Right lobe of liver (tissue), 6 donors: ENCODE measurements at regions not wholly inside any gene's neighbourhood (a gene's known extent, or its start where the extent isn't known, plus 50 kb on each side); places are given as distances from the start of the nearest gene placed in this dataset.

Experiments used
- ATAC-seq, 4 donors: fragments of 200-7000 bp; cut with Tn5 transposase; one replicate each; pipeline ENCODE4 v1.9.1; 2020; ENCODE audit warnings: mild to moderate bottlenecking in 4 of 4, moderate library complexity in 4 of 4
- DNase-seq, 3 donors: peaks; one replicate each; pipeline ENCODE4 v3.0.0-alpha.2; 2020
- H3K27ac ChIP-seq, 3 donors: fragments of 200-600 bp; one replicate each; pipeline ENCODE4 v1.8.0; 2022
- H3K27me3 ChIP-seq, 2 donors: fragments of 200-600 bp; one replicate each; pipeline ENCODE4 v1.8.0; 2022
- H3K36me3 ChIP-seq, 4 donors: fragments of 200-600 bp; sonication (generic) in 1 of 4; one replicate each; pipeline versions ENCODE4 v1.5.1 to v1.8.0; 2017 to 2022; ENCODE audit warnings: control low read depth in 1 of 4
- H3K4me1 ChIP-seq, 4 donors: fragments of 200-600 bp; sonication (generic) in 1 of 4; one replicate each; pipeline versions ENCODE4 v1.5.1 to v1.8.0; 2017 to 2022; ENCODE audit warnings: control low read depth in 1 of 4
- H3K4me3 ChIP-seq, 3 donors: fragments of 200-600 bp; one replicate each; pipeline ENCODE4 v1.8.0; 2022
- H3K9me3 ChIP-seq, 4 donors: fragments of 200-600 bp; sonication (generic) in 1 of 4; one replicate each; pipeline versions ENCODE4 v1.5.1 to v1.8.0; 2017 to 2022; ENCODE audit warnings: control low read depth in 1 of 4
- POLR2A ChIP-seq: fragments of 450-650 bp; IDR thresholded peaks from one replicate; pipeline ENCODE4 v1.6.1; 2017; ENCODE audit warnings: antibody characterized with exemption, mild to moderate bottlenecking
- WGBS: methylation state at CpG from one replicate; pipeline ENCODE4 v1.1.6; 2018; ENCODE audit warnings: low coverage, low lambda C conversion rate; ENCODE audit not compliant: insufficient coverage; ENCODE audit errors: missing lambda C conversion rate; 5-methylcytosine and 5-hydroxymethylcytosine counted together
- intact Hi-C, 2 donors: fragments of 100-400 bp; cut with DNase I; formaldehyde crosslinking; loops; one replicate each; pipeline versions ENCODE4 v1.11.2 to v1.14.1; 2022
- TF ChIP-seq, protein P1 (sequence below), 4 donors: fragments of 200-600 bp in 3 of 4; fragments of 450-650 bp in 1 of 4; IDR thresholded peaks; one replicate each; pipeline versions ENCODE4 v1.5.1 to v1.8.0; 2016 to 2022; ENCODE audit warnings: antibody characterized with exemption in 4 of 4, mild to moderate bottlenecking in 2 of 4
- donor health status: DM: no; HTN: yes; CAD: no.
- donor health status: DM: no; HTN: no; CAD: no.
- donor health status: DM: no; HTN: no; CAD: no.
- donor health status: DM: no; HTN: yes; CAD: no.
- donor health status: DM: no; HTN: yes; CAD: no.

DNA sequence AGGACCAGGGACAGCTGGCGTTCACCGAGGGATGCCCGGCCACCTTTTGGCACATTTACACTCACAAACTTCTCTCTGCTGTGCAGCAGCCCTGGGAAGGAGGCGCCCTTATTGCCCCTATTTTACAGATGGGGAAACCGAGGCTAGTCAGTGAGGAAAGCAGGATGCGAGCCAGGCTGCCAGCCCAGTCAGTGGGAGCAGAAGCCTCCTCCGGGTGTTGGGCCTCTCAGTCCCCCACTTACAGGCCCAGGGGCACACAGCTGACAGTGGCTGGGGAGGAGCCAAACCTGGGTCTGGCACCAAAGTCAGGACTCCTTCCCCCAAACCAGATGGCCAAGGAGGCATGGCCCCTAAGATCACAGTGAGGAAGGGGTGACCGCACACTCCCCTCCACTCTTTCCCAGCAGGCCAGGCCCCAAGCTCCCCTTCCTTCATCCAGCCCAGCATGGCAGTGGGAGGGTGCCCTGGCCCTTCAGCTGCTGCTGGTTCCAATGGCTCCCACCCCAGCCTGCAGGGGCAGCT, 121.4 kb upstream of the ANO1 start:
- H3K36me3 ChIP-seq, result no peaks in the 10 kb centered on the region
- DNase-seq, result peak in 1 of 3 donors; percentile 23
- intact Hi-C loops, result loop anchor here in 1 of 2 donors (10.0 kb wide), 1 partner anchor 108 kb away; no protein-coding TSS in a partner anchor
- no CpG with 5 or more reads among the region's 8 CpGs for WGBS
- no peaks in the 10 kb centered on the region for H3K9me3 ChIP-seq
- no peak overlapping the region for H3K27ac ChIP-seq
- TF ChIP-seq, protein P1, sequence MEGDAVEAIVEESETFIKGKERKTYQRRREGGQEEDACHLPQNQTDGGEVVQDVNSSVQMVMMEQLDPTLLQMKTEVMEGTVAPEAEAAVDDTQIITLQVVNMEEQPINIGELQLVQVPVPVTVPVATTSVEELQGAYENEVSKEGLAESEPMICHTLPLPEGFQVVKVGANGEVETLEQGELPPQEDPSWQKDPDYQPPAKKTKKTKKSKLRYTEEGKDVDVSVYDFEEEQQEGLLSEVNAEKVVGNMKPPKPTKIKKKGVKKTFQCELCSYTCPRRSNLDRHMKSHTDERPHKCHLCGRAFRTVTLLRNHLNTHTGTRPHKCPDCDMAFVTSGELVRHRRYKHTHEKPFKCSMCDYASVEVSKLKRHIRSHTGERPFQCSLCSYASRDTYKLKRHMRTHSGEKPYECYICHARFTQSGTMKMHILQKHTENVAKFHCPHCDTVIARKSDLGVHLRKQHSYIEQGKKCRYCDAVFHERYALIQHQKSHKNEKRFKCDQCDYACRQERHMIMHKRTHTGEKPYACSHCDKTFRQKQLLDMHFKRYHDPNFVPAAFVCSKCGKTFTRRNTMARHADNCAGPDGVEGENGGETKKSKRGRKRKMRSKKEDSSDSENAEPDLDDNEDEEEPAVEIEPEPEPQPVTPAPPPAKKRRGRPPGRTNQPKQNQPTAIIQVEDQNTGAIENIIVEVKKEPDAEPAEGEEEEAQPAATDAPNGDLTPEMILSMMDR (IDR thresholded peaks at IDR 0.05), result no peak
- TF ChIP-seq POLR2A, result no peak
- no peak overlapping the region for H3K4me3 ChIP-seq
- H3K4me1 ChIP-seq, result no peaks in the 10 kb centered on the region
- no peak for ATAC-seq
- no peaks in the 10 kb centered on the region for H3K27me3 ChIP-seq

DNA sequence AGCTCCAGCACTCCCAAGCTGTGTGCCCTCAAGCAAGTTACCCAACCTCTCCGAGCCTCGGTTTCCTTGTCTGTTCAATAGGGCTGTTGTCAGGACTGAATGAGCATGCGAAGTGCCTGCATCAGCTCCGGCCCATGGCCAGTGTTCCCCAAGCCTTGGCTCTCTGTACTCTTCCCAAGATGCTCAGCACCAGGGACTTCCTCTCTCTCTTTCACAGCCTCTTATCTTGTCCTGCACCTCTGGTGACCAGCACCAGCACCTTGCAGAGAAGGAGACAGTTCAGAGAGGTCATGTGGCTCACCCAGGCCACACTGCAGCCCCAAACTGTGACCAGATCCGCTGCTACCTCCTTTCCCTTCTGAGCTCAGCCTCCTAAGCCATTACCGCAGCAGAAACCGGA, 120.3 kb upstream of the ANO1 start:
- 96% methylated on average over 4 of the region's 7 CpGs for WGBS
- intact Hi-C loops, result loop anchor here in 1 of 2 donors (10.0 kb wide), 1 partner anchor 107 kb away; no protein-coding TSS in a partner anchor
- Histone ChIP-seq H3K27ac (no peak overlapping the region), H3K36me3 (no peaks in the 10 kb centered on the region), H3K4me3 (no peak overlapping the region), H3K27me3 (no peaks in the 10 kb centered on the region), H3K9me3 (no peaks in the 10 kb centered on the region), H3K4me1 (no peaks in the 10 kb centered on the region)
- no peak for ATAC-seq
- TF ChIP-seq, protein P1 (IDR thresholded peaks at IDR 0.05), result no peak
- TF ChIP-seq POLR2A, result no peak
- DNase-seq, result peak in 1 of 3 donors; percentile 16

DNA sequence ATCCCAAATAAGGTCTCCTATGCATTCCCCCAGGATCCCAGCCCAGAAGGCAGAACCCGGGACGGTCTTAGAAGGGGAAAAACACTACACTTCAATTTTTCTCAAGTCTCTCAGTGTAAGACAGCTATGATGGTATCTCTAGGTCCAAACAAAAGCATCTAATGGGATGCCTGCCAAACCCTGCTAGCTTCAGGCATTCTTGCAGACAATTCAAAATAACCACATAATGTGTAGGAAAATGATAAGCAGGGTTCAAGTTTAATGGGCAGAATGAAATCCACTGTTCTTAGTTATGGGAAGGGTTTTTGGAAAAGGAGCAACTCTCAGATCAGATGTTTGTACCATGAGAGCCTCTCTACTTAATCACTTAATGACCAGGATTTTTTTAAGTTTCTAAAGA, 119.8 kb upstream of the ANO1 start:
- Histone ChIP-seq H3K4me1 (no peaks in the 10 kb centered on the region), H3K4me3 (no peak overlapping the region), H3K27ac (no peak overlapping the region), H3K9me3 (no peaks in the 10 kb centered on the region), H3K27me3 (no peaks in the 10 kb centered on the region), H3K36me3 (no peaks in the 10 kb centered on the region)
- 75% methylated on average over 2 of the region's 2 CpGs for WGBS
- TF ChIP-seq POLR2A, result no peak
- TF ChIP-seq, protein P1 (IDR thresholded peaks at IDR 0.05), result no peak
- intact Hi-C loops, result loop anchor here in 1 of 2 donors (10.0 kb wide), 1 partner anchor 106 kb away; no protein-coding TSS in a partner anchor
- DNase-seq, result no peak
- ATAC-seq, result no peak

DNA sequence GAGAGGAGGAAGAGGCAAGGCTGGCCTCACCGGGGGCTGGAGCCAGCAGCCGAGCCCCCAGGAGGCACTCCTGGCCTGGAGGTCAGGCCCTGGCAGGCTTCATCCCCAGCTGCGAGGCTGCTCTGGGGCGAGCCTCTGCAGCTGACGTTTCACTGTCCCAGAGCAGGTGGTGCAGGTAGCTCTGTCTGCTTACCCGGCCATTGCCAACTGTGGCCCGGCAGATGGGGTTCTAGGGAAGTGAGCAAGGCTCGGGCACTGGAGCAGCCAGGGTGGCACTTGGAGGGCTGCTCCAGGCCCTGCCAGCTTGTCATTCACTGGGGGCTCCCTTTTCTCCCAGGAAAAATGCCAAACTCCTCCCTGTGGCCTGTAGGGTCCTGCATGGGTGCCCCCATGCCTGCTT, 118.7 kb upstream of the ANO1 start:
- ATAC-seq (no peak), DNase-seq (peak in 1 of 3 donors; percentile 20)
- intact Hi-C loops, result loop anchor here in 1 of 2 donors (10.0 kb wide), 1 partner anchor 105 kb away; no protein-coding TSS in a partner anchor
- Histone ChIP-seq H3K4me3 (no peak overlapping the region), H3K4me1 (no peaks in the 10 kb centered on the region), H3K36me3 (no peaks in the 10 kb centered on the region), H3K27me3 (no peaks in the 10 kb centered on the region), H3K9me3 (no peaks in the 10 kb centered on the region), H3K27ac (no peak overlapping the region)
- no peak for TF ChIP-seq POLR2A
- TF ChIP-seq, protein P1 (IDR thresholded peaks at IDR 0.05), result no peak
- no CpG with 5 or more reads among the region's 8 CpGs for WGBS
